B cell (primary cell): ENCODE measurements at regions not wholly inside any gene's neighbourhood (a gene's known extent, or its start where the extent isn't known, plus 50 kb on each side); places are given as distances from the start of the nearest gene placed in this dataset.

Experiments
- ATAC-seq: fragments of 200-7000 bp; cut with Tn5 transposase; one replicate; pipeline ENCODE4 v1.10.0; 2021; ENCODE audit warnings: low read depth, mild to moderate bottlenecking, moderate number of reproducible peaks, moderate library complexity
- CTCF ChIA-PET: fragments of 350-600 bp; sonication (Branson Sonifier 250); formaldehyde crosslinking; loops from one replicate; lab custom pipeline; 2021; ENCODE audit warnings: antibody characterized with exemption, inconsistent platforms; lab: Charles Lee
- POLR2A ChIA-PET: fragments of 350-600 bp; sonication (Branson Sonifier 250); formaldehyde crosslinking; loops from one replicate; lab custom pipeline; 2021; ENCODE audit warnings: antibody characterized with exemption; lab: Charles Lee
- DNase-seq: peaks from one replicate; pipeline ENCODE4 v3.0.0; 2013
- H2AFZ ChIP-seq: 2 replicates; pipeline ENCODE4 v1.6.1; 2012; ENCODE audit warnings: mild to moderate bottlenecking, low read depth, low read length; ENCODE audit not compliant: insufficient read depth, poor library complexity, severe bottlenecking
- H3K27ac ChIP-seq, 2 donors: 1 replicate in 1 of 2; 2 replicates in 1 of 2; pipeline ENCODE4 v1.5.1; 2012 to 2013; ENCODE audit warnings: low read length in 2 of 2, mild to moderate bottlenecking in 2 of 2, moderate library complexity in 1 of 2
- H3K27me3 ChIP-seq, 4 experiments: fragments of 200-600 bp in 1 of 4; sonication (generic) in 1 of 4; replicated peaks in 1 of 4; 1 replicate in 2 of 4; 2 replicates in 2 of 4; pipeline versions ENCODE4 v1.6.1 to v1.7.0; 2013 to 2016; ENCODE audit warnings: low read length in 3 of 4, mild to moderate bottlenecking in 2 of 4, mixed read lengths in 1 of 4, moderate library complexity in 1 of 4; ENCODE audit not compliant: insufficient read depth in 4 of 4, control insufficient read depth in 3 of 4; ENCODE audit errors: control extremely low read depth in 1 of 4
- H3K36me3 ChIP-seq, 2 experiments: replicated peaks in 1 of 2; 1 replicate in 1 of 2; 2 replicates in 1 of 2; pipeline versions ENCODE4 v1.6.1 to v1.7.1; 2013; ENCODE audit warnings: low read length in 1 of 2; ENCODE audit not compliant: insufficient read depth in 2 of 2, control insufficient read depth in 1 of 2; ENCODE audit errors: control extremely low read depth in 1 of 2, extremely low read depth in 1 of 2
- H3K4me1 ChIP-seq, 2 donors: fragments of 200-600 bp in 1 of 2; sonication (generic) in 1 of 2; 1 replicate in 1 of 2; 2 replicates in 1 of 2; pipeline versions ENCODE4 v1.5.1 to v1.6.1; 2013 to 2017; ENCODE audit warnings: low read length in 2 of 2; ENCODE audit not compliant: control insufficient read depth in 2 of 2, insufficient read depth in 2 of 2
- H3K4me2 ChIP-seq: replicated peaks from 2 replicates; pipeline ENCODE3; 2012; ENCODE audit warnings: mild to moderate bottlenecking, low read depth, low read length; ENCODE audit not compliant: poor library complexity, severe bottlenecking
- H3K4me3 ChIP-seq, 5 experiments: fragments of 200-600 bp in 1 of 5; sonication (generic) in 1 of 5; 1 replicate in 3 of 5; 2 replicates in 2 of 5; pipeline versions ENCODE4 v1.5.1 to v1.7.0; 2011 to 2016; ENCODE audit warnings: low read length in 4 of 5, mild to moderate bottlenecking in 4 of 5, low read depth in 2 of 5, control low read depth in 1 of 5, moderate library complexity in 1 of 5; ENCODE audit not compliant: insufficient read depth in 1 of 5; ENCODE audit errors: control extremely low read depth in 1 of 5, extremely low read depth in 1 of 5
- H3K79me2 ChIP-seq: fragments of 200-600 bp; sonication (generic); one replicate; pipeline ENCODE4 v1.6.0; 2016; ENCODE audit warnings: low read length; ENCODE audit not compliant: control insufficient read depth, insufficient read depth
- H3K9ac ChIP-seq: fragments of 200-600 bp; sonication (generic); 2 replicates; pipeline ENCODE4 v1.6.1; 2017; ENCODE audit warnings: mild to moderate bottlenecking, low read length, moderate library complexity
- H3K9me3 ChIP-seq, 3 donors: one replicate each; pipeline versions ENCODE4 v1.6.1 to v1.7.1; 2013; ENCODE audit warnings: low read length in 2 of 3; ENCODE audit not compliant: control insufficient read depth in 2 of 3, insufficient read depth in 1 of 3; ENCODE audit errors: control extremely low read depth in 1 of 3
- H4K20me1 ChIP-seq: 2 replicates; pipeline ENCODE4 v1.6.0; 2012; ENCODE audit warnings: mild to moderate bottlenecking, low read length; ENCODE audit not compliant: insufficient read depth, control insufficient read depth, poor library complexity, severe bottlenecking
- H3K27ac Mint-ChIP-seq: one replicate; pipeline ENCODE4 v1.8.0; 2021; ENCODE audit warnings: mixed read lengths
- H3K27me3 Mint-ChIP-seq: one replicate; pipeline ENCODE4 v1.8.0; 2021; ENCODE audit warnings: mixed read lengths
- H3K4me1 Mint-ChIP-seq: one replicate; pipeline ENCODE4 v1.8.0; 2021; ENCODE audit warnings: mixed read lengths
- H3K4me3 Mint-ChIP-seq: one replicate; pipeline ENCODE4 v1.8.0; 2021; ENCODE audit warnings: mixed read lengths
- H3K9me3 Mint-ChIP-seq: one replicate; pipeline ENCODE4 v1.8.0; 2022; ENCODE audit warnings: mixed read lengths; ENCODE audit not compliant: insufficient read depth
- CTCF ChIP-seq: fragments of 200-600 bp; IDR thresholded peaks from one replicate; pipeline ENCODE4 v1.8.0; 2022; ENCODE audit warnings: antibody characterized with exemption, mild to moderate bottlenecking
- EZH2 ChIP-seq: IDR thresholded peaks from 2 replicates; pipeline ENCODE4 v1.6.1; 2012; ENCODE audit warnings: borderline replicate concordance, low read depth, mild to moderate bottlenecking, moderate library complexity, low read length; ENCODE audit not compliant: insufficient read depth, poor library complexity, severe bottlenecking
- WGBS: methylation state at CpG from one replicate; pipeline ENCODE4 v1.1.5; 2013; ENCODE audit warnings: missing lambda C conversion rate; ENCODE audit not compliant: insufficient coverage; 5-methylcytosine and 5-hydroxymethylcytosine counted together
- intact Hi-C: fragments of 100-400 bp; cut with micrococcal nuclease; formaldehyde crosslinking; loops from one replicate; pipeline ENCODE4 v1.10.0; 2022

DNA sequence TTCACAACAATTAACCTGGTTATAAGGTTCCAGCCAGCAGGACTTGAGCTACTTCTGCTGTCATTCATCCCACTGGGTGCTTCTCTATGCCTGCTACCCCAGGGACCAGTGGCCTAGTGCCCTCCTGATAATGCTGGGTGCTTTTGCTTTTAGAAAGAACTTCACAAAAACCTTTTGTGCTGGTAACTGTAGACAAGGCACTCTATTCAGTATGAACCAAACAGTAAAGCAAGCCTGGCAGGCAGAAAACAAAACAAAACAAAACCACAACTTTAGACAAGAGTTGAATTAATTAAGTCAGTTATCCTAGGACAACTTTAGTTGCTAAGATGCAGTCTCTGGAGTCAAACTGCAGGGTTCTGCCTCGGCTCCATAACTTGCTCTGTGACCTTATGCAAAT lies 61.9 kb upstream of the ADGRL2 start:
- H3K36me3 ChIP-seq = no peaks in the 10 kb centered on the region

GRCh38 chr1:81733480-81733879 lies 67.3 kb upstream of the ADGRL2 start:
- Mint-ChIP-seq H3K9me3 (no peaks in the 10 kb centered on the region), H3K4me3 (no peak overlapping the region), H3K27me3 (no peaks in the 10 kb centered on the region), H3K27ac (no peak overlapping the region), H3K4me1 (no peaks in the 10 kb centered on the region)
- H3K36me3 ChIP-seq = no peaks in the 10 kb centered on the region
- H2AFZ ChIP-seq = no peak overlapping the region
- ChIA-PET POLR2A (no interaction called here), CTCF (no interaction called here)
- no peak overlapping the region for H3K4me3 ChIP-seq
- no CpG with 5 or more reads among the region's 2 CpGs for WGBS
- H3K27me3 ChIP-seq = no peaks in the 10 kb centered on the region
- H4K20me1 ChIP-seq = no peaks in the 10 kb centered on the region
- no peak overlapping the region for H3K4me2 ChIP-seq
- intact Hi-C loops = no loop called here
- TF ChIP-seq CTCF (no peak), EZH2 (no peak)
- no peaks in the 10 kb centered on the region for H3K4me1 ChIP-seq
- no peak overlapping the region for H3K9ac ChIP-seq
- ATAC-seq (no peak), DNase-seq (no peak)
- H3K79me2 ChIP-seq = no peaks in the 10 kb centered on the region
- no peaks in the 10 kb centered on the region for H3K9me3 ChIP-seq
- H3K27ac ChIP-seq = no peak overlapping the region

More for the DNA sequence above, 61.9 kb upstream of the ADGRL2 start:
- ChIA-PET CTCF (no interaction called here), POLR2A (no interaction called here)
- ATAC-seq (no peak), DNase-seq (no peak)
- Mint-ChIP-seq H3K4me1 (no peaks in the 10 kb centered on the region), H3K27me3 (no peaks in the 10 kb centered on the region), H3K9me3 (no peaks in the 10 kb centered on the region), H3K27ac (no peak overlapping the region), H3K4me3 (no peak overlapping the region)
- H3K79me2 ChIP-seq = no peaks in the 10 kb centered on the region
- no peak overlapping the region for H3K4me3 ChIP-seq
- H2AFZ ChIP-seq = no peak overlapping the region
- H3K27ac ChIP-seq = no peak overlapping the region
- H3K4me1 ChIP-seq = no peaks in the 10 kb centered on the region
- no peak overlapping the region for H3K9ac ChIP-seq
- H3K27me3 ChIP-seq = no peaks in the 10 kb centered on the region
- intact Hi-C loops = no loop called here
- H3K9me3 ChIP-seq = no peaks in the 10 kb centered on the region
- H4K20me1 ChIP-seq = no peaks in the 10 kb centered on the region
- no peak for TF ChIP-seq EZH2
- TF ChIP-seq CTCF = no peak
- no peak overlapping the region for H3K4me2 ChIP-seq
- WGBS = no CpG with 5 or more reads among the region's 1 CpG
